HG03378 (cell line): ENCODE measurements at regions not wholly inside any gene's neighbourhood (a gene's known extent, or its start where the extent isn't known, plus 50 kb on each side); places are given as distances from the start of the nearest gene placed in this dataset.
"Not testable (repeated sequence)": the region's sequence is repeated elsewhere in the genome, so short reads cannot be mapped to it uniquely, and the experiment has no call there.

ENCODE experiments used
- ATAC-seq: cut with Tn5 transposase; IDR thresholded peaks from one replicate; pipeline ENCODE4 v1.9.1; 2021; ENCODE audit warnings: mild to moderate bottlenecking, moderate library complexity; ENCODE audit not compliant: unreplicated experiment

GRCh38 chr5:162209005-162209605 is 141.5 kb downstream of the GABRG2 start:
- ATAC-seq = peak; percentile 91

DNA sequence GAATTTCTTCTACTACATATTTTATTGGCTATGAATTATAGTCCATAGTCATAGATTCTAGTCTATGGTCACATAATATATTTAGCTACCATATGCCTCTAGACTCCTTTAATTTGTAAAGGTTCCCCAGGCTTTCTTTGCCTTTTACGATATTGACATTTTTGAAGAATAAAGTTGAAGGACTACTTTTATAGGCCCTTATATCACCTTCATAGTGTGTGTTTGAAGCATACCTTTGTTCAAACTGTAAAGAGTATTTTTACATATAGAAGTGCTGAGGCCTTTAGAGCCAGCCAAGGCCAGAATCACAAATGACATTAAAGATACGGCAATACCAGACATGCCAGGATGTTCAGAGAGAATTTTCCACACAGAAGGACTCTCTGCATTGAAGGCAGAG is 147.0 kb downstream of the GABRG2 start:
- no peak for ATAC-seq

- no peak for ATAC-seq
Measured at GRCh38 chr5:162217037-162217436, 149.5 kb downstream of the GABRG2 start.

DNA sequence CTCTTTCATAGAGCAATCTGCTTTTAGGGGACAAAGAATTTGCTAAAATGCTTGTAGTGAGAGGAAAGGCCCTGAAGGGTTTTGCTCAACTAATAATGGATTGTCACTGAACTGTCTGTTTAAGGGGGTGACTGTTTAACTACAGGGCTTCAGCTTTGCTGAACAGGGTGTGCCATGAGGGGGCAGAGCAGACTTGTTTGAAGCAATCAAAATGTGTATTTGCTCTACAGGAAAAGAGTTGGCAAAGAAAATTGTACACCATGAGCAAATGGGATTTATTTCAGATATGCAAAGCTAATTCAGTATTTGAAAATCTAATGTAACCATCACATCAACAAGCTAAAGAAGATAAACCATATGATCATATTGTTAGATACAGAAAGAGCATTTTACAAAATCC is 154.3 kb downstream of the GABRG2 start:
- ATAC-seq = no peak

GRCh38 chr5:162227075-162227474 is 159.5 kb downstream of the GABRG2 start:
- ATAC-seq = no peak

DNA sequence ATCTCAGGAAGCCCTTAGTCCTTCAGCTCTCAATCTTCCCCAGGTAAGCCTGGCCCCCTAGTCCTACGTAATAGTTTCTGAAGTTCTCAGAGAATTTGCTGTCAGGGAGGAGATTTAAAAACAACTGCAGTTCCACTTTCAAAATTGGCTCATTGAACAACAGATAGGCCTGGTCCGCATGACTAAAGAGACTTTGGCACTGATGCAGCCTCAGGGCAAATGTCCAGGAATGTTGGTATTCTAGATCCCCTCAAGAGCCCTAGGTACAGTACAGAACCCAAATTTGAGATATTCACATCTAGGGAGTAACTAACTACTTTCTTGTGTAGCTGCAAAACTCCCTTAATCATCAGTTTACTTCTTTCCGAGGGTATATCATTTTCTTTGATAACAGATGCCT is 162.8 kb downstream of the GABRG2 start:
- no peak for ATAC-seq

DNA sequence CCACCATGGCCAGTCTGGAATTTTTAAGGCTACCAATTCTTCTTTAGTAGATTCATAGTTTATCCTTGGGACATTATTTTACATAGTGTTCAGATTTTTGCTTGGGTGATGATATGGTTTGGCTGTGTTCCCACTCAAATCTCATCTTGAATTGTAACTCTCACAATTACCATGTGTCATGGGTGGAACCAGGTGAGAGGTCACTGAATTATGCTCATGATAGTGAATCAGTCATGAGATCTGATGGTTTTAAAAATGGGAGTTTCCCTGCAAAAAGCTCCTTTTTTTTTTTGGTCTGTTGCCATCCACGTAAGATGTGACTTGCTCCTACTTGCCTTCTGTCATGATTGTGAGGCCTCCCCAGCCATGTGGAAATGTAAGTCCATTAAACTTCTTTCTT is 163.9 kb downstream of the GABRG2 start:
- no peak for ATAC-seq

DNA sequence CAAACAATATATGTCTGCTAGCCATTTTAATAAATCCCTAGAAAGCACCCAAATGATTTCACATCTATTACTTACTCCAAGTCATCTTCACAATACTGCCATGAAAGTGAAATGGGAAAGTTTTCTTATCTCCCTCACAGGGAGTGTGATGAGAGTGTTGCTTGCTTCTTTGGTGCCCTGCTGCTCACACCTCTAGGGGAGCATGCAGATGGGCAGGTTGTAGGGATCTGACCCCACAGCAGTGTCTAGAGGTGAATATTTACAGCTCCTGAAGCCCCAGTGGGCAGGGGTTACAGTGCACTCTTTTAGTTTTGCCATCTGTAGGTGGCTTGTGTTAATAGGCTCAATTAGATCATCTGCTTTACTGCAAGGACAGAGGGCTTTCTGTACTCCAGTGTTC is 173.2 kb downstream of the GABRG2 start:
- no peak for ATAC-seq

- ATAC-seq = no peak
Measured at GRCh38 chr5:162242416-162242815, 174.8 kb downstream of the GABRG2 start.

- no peak for ATAC-seq
Measured at GRCh38 chr5:162243651-162244050, 176.1 kb downstream of the GABRG2 start.

GRCh38 chr5:162248107-162248713 is 180.6 kb downstream of the GABRG2 start:
- ATAC-seq = no peak

GRCh38 chr5:162256711-162257110 is 189.1 kb downstream of the GABRG2 start:
- ATAC-seq = no peak

GRCh38 chr5:162268694-162269481 is 201.3 kb downstream of the GABRG2 start:
- ATAC-seq = peak; percentile 65

- no peak for ATAC-seq
Measured at GRCh38 chr5:162272417-162272816, 204.8 kb downstream of the GABRG2 start.

GRCh38 chr5:162274679-162275078 is 207.1 kb downstream of the GABRG2 start:
- ATAC-seq = no peak

- not testable (repeated sequence) for ATAC-seq
Measured at GRCh38 chr5:162275387-162275786, 207.8 kb downstream of the GABRG2 start.

DNA sequence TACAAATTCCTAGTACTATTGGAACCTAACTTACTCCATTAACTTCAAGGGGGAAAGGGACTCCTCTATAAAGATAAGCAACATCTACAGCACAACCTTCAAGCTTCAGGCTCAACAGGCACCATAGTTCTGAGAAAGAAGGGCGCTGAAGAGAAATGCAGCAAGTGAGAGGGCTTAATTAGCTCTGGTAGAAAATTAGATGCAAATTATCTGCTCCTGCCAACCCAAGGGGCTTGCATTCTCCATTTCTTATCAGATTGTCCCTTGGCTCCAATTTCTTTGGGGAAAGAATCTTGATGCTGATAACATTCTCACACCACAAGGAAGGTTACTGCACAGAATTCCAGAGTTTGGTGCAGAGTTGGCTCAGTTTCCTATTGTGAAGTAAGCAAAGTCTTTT is 214.6 kb downstream of the GABRG2 start:
- no peak for ATAC-seq

DNA sequence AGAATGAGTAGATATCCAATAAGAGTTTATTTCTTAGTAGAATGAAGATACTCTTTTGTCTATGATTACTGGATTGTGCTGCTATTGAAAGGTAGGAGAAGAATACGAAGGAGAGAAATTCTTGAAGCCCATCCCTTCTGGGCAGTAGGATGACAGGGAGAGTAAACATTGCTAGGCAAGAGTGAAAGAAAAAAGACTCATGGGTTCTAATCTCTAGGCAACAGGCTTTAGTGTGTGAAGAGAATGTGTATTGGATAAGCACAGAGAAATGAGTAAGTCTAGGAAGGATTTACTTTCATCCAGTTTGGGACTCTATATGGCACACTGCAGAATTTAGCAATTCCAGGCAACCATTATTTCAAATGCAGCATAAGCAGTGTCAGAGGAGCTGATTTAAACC is 216.0 kb downstream of the GABRG2 start:
- no peak for ATAC-seq

DNA sequence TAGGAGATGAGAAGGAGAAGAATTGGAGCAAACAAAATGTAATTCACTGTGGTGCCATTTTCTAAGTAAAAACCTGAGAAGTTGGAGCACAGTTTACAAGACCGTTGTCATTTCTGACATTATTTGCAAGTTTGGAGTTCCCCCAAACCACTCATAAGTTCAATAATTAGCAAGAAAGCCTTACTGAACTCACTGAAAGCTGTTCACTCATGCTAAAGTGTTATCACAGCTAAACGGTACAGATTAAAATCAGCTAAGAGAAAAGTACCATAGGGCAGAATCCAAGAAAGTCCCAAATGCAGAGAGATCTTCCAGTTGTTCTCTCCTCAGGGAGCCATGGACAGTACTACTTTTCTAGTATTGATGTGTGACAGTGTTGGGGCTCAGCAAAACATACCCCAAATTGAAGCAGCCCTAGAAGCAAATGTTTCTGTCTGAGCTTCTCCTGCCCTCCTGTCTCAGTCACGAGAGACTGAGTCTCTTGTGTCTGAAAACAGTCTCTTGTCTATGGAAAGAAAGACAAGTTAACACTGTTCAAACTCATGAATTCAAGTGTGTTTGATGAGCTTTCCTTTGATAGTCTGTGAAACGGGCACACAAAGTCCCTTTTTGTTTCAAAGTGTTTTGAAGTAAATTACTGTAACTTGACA is 221.2 kb downstream of the GABRG2 start:
- peak; percentile 87 for ATAC-seq

DNA sequence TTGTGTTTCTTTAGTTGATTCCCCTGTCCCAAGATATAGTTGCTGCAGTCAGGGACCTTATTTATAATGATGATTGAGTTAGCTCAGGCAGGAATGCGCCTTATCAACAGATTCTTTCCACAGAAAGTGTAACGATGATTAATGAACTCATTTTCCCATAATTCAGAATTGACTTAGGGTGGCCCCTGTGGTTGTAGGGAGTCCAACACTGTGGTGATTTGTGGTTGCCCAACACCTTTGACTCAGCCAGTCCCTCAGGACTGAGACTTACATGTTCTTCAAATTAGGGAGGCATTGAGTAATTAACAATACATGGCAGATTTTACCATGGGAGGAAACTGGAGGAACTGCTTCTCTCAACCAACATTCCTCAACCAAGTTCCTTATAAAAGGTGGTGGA is 221.9 kb downstream of the GABRG2 start:
- ATAC-seq = no peak

DNA sequence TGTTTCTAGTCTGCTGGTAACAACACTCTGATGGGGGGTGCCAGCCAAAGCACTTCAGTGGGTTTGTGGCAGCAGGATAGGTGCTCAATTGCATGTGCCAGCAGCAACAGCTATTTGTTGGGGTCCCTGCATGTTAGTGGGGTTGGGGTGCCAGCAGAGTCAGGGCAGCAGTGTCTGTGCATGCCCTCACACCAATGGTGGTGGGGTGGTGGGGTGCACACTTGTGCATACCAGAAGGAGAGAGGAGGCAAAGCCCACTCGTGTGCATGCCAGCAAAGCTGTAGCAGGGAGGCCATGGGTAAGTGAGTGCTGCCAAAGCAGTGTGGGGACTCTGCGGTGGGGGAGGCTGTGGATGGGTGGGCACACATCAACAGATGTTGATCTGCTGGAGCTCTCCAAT is 232.2 kb downstream of the GABRG2 start:
- no peak for ATAC-seq

DNA sequence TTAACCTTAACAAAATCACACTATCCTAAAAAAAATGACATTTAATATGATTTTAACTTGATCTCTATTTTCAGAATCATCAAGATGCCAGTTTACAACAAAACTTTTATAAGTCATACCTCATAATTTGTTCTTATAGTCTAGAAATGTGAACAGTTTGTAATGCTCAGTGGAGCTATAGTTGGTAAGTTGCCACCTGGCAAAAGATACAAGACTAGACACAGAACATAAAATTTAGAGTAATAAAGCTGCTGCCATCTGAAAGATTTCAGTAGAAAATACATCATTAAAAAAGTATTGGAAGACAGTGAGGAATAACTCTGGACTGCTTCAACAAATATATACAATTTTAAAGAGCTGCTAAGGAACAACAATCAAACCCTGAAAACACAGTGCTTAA is 233.8 kb downstream of the GABRG2 start:
- ATAC-seq = no peak
